Activated T-cell treated with anti-CD3 and anti-CD28 coated beads, Interleukin-2, amount 50 U/mL, for 48 hours (primary cell): ENCODE measurements at regions not wholly inside any gene's neighbourhood (a gene's known extent, or its start where the extent isn't known, plus 50 kb on each side); places are given as distances from the start of the nearest gene placed in this dataset.
"Not testable (repeated sequence)": the region's sequence is repeated elsewhere in the genome, so short reads cannot be mapped to it uniquely, and the experiment has no call there.

Experiments
- DNase-seq, 2 experiments: peaks; one replicate each; pipeline ENCODE4 v3.0.0-alpha.2; 2020

GRCh38 chr10:46204482-46205102, 82.2 kb upstream of the ANTXRL start:
- not testable (repeated sequence) for DNase-seq

GRCh38 chr10:46210427-46210826, 76.4 kb upstream of the ANTXRL start:
- DNase-seq, result not testable (repeated sequence)

- DNase-seq, result no peak
Measured at GRCh38 chr10:46215426-46215825, 71.4 kb upstream of the ANTXRL start.

DNA sequence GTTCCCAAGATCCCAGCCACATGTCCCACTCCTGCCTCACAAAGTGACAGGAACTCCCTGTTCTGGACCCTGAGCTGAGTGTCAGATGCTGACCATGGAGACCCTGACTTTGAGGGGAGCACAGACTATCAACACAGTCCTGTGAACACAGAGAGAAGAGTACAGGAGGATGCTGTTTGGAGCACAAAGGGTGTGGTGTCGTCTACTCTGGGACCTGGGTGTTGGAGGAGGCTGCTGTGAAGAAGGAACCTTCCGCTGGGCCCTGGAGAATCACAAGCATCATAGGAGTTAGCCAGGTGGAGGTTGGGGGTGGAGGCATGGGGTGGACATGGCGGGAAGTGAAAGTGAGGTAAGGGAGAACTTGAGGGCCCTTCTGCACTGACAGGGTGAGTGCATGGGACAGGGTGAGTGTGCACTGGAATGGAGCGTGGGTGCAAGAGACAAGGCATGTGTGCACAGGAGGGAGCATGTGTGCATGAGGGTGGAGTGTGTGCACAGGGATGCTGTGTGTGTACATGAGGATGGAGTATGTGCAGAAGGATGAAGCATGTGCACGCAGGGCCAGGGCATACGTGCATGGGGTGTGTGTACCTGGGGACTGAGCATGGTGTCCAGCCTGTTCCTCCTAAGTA, 70.7 kb upstream of the ANTXRL start:
- peak in 1 of 2 experiments; percentile 8 for DNase-seq

DNA sequence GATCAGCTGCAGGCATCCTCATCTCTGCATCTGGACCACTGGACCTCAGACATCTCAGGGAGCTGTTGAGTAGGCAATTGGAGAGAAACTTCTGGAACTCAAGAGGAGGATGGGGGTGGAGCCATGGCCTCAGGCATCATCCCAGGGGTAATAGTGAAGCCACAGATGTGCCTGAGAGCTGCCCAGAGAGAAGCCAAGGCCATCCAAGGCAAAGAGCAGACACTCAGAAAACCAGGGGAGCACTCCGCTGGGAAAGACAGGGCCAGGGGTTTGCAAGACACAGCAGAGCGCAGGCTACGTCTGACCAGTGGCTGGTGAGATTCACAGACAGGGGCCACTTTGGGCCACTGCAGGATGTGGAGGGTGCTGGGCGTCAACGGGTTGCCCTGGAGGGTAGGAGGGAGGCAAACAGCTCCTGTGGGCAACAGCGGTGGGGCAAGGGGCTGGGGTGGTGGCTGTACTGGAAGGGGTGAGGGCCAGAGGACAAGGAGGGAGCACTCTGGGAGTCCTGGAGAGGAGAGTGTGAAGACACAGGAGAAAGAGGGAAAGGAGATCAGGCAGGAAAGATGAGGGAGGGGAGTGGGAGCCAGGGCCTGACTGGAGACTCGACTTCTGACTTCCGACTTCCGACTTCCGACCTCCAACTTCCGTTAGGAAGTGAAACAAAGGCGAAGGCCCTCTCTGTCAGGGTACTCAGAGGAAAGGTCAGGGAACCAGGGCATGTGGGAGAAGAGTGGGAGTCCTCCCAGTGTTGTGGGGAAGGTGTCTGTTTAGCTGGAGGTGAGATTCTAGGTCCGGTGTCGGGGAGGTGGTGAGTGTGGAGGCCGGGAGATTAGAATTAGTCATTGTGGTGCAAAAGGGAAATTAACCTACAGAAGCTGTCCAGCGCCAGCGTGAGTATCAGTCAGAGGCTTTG, 69.7 kb upstream of the ANTXRL start:
- DNase-seq, result peak; percentile 15 to 18

DNA sequence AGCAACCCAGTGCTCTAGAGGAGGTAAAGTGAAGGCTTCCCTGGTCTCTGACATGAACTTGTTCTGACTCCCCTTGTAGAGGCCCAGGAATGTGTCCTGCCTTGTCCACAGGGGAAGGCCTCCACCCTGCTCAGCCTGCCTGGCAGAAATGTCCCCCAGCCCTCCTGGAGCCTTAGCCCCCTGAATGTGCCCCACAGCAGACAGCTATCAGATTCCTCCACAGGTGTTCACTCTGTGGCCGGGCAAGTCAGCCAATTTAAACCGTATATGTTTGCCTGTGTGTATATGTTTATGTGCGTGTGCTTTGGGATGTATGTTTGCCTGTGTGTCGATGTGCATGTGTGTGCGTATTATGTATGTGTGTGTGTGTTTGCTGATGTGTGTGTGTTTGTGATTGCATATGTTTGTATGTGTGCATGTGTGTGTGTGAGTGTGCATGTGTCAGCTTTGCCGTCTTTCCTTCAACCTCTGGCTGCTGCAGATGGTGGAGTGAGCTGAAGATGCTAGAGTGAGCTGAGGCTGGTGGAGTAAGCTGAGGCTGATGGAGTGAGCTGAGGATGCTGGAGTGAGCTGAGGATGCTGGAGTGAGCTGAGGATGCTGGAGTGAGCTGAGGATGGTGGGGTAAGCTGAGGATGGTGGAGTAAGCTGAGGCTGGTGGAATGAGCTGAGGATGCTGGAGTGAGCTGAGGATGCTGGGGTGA, 68.9 kb upstream of the ANTXRL start:
- DNase-seq, result no peak

- peak; percentile 12 to 13 for DNase-seq
Measured at GRCh38 chr10:46218921-46219320, 67.9 kb upstream of the ANTXRL start.

DNA sequence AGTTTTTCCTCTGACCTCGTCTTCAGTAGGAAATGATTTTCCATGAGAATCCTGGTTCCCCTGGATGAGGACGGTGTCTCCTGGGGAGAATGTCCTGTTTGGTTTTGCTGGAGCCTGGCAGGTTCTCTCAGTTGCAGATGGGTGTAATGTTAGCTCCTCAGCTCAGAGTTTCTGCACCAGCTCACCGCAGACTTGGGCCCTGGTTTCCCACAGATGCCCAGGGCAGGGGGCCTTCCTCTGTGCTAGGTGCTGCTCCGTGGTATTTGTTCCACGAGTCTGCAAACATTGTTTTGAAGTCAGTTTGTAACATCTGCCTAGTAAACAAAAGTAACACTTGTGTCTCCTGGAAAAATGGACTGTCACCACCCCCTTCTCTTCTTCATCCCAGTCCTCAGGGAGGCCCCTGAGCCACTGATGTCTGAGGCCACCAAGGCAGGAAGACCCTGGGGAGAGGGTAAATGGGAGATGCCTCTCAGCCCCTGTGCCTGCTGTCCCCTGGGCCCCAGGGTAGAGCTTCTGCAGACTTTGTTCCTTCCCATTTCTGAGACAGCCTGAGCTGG, 67.3 kb upstream of the ANTXRL start:
- not testable (repeated sequence) for DNase-seq

DNA sequence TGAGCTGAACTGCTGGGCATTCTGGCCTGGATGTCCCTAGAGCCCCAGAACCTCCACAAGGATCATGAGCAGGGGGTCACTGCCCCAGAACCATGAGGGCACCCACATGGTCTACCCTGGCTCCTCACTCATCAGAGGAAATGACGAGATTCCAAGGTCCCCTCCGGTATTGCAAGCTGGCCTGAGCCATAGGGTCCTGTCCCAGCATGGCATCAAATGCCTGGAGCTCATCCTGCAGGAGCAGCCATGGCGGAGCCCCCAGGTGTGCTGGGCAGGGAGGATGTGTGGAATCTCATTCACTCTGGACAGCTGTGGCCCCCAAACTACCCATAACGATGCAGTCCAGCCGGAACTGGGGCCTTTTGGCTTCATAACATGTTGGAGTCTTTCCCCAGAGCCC, 66.6 kb upstream of the ANTXRL start:
- DNase-seq, result no peak

DNA sequence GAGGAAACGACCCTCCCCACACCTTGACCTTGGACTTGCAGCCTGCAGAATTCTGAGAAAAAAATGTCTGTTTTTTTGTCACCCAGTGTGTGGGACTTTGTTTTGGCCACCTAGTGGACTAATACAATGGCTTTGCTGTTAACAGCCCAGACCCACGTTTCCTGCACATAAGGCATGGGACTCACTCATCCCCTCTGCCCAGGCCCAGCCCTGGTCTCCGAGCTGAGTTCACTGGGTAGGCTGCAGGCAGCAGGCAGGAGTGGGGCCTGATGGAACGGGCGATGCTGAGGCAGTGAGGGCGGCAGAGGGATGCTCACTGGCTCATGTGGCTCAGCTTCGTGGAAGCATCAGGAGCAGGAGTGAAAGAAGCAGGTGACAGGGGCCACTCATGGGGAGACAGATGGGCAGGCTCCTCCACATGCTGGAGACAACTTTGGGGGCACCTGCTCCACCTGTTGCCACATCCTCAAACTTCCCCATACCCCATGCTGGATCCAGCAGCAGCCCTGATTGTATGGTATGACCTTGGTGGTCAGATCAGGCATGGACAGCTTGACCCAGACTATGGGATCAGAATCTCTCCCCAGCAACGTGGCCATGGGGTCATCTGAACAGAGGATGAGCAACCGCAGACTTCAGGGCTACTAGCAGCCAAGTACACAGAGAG, 65.8 kb upstream of the ANTXRL start:
- peak; percentile 12 to 14 for DNase-seq

DNA sequence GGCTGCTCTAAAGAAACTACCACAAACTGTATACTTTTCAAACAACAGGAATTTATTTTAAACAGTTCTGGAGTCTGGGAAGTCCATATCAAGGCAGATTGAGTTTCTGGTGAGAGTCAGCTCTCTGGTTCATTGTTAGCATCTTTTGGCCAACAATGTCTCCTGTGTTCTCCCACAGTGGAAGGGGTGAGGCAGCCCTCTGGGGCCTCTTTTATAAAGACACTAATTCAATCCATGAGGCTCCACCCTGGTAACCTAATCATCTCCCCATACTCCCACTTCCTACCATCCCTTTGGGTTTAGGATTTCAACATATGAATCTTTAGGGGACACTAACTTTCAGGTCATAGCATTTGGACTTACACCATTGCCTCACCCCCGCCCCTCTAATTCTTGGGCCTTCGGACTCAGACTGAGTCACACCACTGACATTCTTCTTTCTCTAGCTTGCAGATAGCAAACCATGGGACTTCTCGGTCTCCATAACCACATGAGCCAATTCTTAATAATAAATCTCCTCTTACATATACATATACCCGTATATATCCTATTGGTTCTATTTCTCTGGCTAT, 64.3 kb upstream of the ANTXRL start:
- no peak for DNase-seq

GRCh38 chr10:46223064-46223480, 63.7 kb upstream of the ANTXRL start:
- peak; percentile 30 to 42 for DNase-seq

DNA sequence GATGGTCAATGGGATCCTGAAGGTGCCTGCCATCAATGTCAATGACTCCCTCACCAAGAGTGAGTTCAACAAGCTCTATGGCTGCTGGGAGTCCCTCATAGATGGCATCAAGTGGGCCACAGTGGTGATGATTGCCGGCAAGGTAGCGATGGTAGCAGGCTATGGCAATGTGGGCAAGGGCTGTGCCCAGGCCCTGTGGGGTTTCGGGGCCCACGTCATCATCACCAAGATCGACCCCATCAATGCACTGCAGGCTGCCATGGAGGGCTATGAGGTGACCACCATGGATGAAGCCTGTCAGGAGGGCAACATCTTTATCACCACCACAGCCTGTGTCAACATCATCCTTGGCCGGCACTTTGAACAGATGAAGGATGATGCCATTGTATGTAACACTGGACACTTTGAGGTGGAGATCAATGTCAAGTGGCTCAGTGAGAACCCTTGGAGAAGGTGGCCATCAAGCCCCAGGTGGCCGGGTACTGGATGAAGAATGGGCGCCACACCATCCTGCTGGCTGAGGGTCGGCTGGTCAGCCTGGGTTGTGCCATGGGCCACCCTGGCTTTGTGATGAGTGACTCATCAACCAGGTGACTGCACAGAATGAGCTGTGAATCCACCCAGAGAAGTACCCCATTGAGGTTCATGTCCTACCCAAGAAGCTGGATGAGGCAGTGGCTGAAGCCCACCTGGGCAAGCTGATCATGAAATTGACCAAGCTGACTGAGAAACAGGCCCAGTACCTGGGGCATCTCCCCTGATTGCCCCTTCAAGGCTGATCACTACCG, 63.0 kb upstream of the ANTXRL start:
- DNase-seq, result peak; percentile 9 to 13

DNA sequence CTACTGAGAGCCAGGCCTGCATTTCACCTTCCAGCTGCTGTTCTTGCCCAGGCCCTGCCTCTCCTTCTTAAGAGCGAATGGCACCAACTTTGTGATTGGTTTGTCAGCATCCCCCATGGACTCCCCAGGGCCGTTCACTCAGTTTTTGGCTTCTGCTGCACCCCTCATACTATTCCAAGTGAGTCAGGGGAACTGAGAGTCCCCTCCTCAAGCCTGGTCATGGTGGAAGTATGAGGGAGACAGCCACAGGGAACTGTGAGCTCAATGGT, 62.4 kb upstream of the ANTXRL start:
- DNase-seq, result no peak

DNA sequence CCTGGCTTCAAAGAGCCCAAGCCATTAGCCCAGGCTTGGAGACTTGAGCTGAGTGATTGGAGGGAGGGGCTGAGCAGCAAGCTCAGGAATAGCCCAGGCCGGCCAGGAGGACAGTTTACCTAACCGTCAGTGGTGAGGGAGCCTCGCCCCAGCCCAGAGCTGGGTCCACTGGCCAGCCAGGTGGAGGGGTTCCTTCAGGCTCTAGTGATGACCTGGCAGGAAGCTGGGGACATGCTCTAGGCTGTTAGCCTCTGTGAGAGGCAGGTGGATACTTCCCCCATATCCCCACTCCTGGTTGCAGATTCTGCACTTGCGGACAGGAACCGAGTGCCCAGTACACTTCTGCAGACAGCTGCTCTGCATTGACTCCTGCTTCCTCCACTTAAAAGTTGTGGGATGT, 61.2 kb upstream of the ANTXRL start:
- peak; percentile 5 to 13 for DNase-seq

- peak in 1 of 2 experiments; percentile 9 for DNase-seq
Measured at GRCh38 chr10:46226232-46226631, 60.6 kb upstream of the ANTXRL start.

GRCh38 chr10:46226900-46227558, 59.8 kb upstream of the ANTXRL start:
- peak; percentile 11 to 12 for DNase-seq

DNA sequence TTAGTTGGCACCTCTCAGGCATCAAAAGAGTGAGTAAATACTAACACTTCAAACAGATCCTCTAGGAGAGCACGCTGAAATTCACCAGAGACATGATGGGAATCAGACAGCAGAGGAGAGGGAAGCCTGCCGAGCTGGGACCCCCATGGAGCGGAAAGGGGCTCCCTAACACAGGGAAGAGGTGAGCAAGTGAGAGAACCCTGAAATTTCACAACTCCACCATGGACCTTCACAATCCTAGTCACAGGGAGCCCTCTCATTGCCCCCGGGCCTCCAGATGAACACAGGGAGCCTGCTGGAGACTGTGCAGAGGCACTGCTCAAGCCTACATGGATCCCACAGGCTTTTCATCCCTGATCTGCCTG, 59.2 kb upstream of the ANTXRL start:
- DNase-seq, result peak; percentile 7 to 9

DNA sequence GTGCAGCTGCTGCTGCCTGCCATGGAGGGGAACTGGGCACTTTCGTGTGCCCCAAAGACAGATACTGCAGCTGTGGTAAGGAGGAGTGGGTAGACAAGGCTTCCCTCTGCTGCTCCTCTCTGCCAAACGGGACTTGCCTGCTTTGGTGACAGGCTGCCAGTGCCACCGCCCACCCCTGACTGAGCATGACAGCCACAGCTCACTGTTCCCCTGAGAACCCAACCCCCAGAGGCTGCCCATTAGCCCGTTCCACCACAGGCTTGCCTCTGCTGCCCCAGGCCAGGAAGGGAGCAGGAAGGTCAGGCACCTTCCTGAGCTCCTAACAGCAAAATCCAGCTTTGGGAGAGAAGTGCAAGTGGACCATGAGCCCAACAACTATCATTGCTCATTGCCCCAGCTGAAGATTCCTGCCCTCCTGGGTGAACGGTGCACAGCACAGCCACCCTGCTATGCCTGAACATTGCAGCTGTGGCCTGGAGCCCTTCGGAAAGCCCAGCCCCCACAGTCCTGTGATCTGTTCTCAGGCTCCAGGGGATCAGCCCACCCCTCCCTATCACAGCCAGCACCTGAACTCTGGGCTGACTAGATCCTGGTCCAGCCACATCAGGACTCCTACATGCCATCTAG, 58.7 kb upstream of the ANTXRL start:
- DNase-seq, result peak in 1 of 2 experiments; percentile 15

DNA sequence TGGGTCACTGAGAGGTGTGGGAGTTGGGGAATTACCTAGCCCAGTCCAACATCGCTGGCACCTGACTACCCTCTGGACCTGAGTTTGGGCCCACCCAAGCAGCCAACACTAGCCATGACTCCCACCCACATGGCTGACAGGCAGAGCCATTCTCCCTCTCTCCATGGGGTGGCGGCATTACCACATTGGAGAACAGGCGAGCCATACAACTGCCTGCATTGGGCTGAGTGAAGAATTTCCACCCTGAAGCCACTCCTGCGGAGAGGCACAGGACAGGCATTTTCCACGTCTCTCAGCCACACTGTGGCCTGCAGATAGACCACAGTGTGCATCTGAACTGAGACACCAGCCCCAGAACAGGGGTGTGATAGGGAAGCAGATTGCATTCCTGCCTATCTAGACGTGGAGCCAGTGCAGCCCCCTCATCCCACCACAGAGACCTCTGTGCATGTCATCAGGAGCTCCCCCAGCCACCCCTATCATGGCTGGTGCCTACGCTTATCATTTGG, 58.2 kb upstream of the ANTXRL start:
- DNase-seq, result peak; percentile 79 to 81
